HCT116 (cell line): ENCODE measurements at regions not wholly inside any gene's neighbourhood (a gene's known extent, or its start where the extent isn't known, plus 50 kb on each side); places are given as distances from the start of the nearest gene placed in this dataset.

ENCODE experiments used
- CBX3 ChIP-seq: IDR thresholded peaks from 2 replicates; pipeline ENCODE4 v1.6.1; 2012; ENCODE audit warnings: low read depth
- EZH2phosphoT487 ChIP-seq: fragments of 200-600 bp; IDR thresholded peaks from 2 replicates; pipeline ENCODE4 v1.6.1; 2018; ENCODE audit warnings: antibody characterized with exemption, borderline replicate concordance
- POLR2A ChIP-seq: IDR thresholded peaks from 2 replicates; pipeline ENCODE4 v1.7.0; 2011; ENCODE audit warnings: borderline replicate concordance; ENCODE audit not compliant: insufficient read depth, insufficient read length; ENCODE audit errors: extremely low read depth
- POLR2AphosphoS5 ChIP-seq: IDR thresholded peaks from 2 replicates; pipeline ENCODE4 v1.6.1; 2011; ENCODE audit warnings: mild to moderate bottlenecking, low read depth, low read length, moderate library complexity
- SIN3A ChIP-seq: IDR thresholded peaks from 2 replicates; pipeline ENCODE4 v1.6.1; 2012; ENCODE audit warnings: low read depth
- TF ChIP-seq, protein P1 (sequence below), 3 experiments: fragments of 200-600 bp in 1 of 3; sonication (generic) in 1 of 3; IDR thresholded peaks in 2 of 3; conservative IDR thresholded peaks in 1 of 3; 2 replicates each; pipeline ENCODE4 v1.5.1; 2012 to 2017; ENCODE audit warnings: low read depth in 2 of 3, low read length in 2 of 3, antibody characterized with exemption in 1 of 3, borderline replicate concordance in 1 of 3, control low read depth in 1 of 3, mild to moderate bottlenecking in 1 of 3, mixed read lengths in 1 of 3, mixed run types in 1 of 3, moderate library complexity in 1 of 3; ENCODE audit not compliant: insufficient read depth in 1 of 3
- TF ChIP-seq, protein P2 (sequence below): IDR thresholded peaks from 2 replicates; pipeline ENCODE4 v1.6.1; 2012

GRCh38 chr2:239886781-239887180 lies 138.4 kb downstream of the NDUFA10 start:
- TF ChIP-seq SIN3A, result no peak
- TF ChIP-seq, protein P1, sequence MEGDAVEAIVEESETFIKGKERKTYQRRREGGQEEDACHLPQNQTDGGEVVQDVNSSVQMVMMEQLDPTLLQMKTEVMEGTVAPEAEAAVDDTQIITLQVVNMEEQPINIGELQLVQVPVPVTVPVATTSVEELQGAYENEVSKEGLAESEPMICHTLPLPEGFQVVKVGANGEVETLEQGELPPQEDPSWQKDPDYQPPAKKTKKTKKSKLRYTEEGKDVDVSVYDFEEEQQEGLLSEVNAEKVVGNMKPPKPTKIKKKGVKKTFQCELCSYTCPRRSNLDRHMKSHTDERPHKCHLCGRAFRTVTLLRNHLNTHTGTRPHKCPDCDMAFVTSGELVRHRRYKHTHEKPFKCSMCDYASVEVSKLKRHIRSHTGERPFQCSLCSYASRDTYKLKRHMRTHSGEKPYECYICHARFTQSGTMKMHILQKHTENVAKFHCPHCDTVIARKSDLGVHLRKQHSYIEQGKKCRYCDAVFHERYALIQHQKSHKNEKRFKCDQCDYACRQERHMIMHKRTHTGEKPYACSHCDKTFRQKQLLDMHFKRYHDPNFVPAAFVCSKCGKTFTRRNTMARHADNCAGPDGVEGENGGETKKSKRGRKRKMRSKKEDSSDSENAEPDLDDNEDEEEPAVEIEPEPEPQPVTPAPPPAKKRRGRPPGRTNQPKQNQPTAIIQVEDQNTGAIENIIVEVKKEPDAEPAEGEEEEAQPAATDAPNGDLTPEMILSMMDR (IDR thresholded peaks at IDR 0.05 in 2 of 3, conservative IDR thresholded peaks at IDR 0.05 in 1 of 3; ENCODE audit: borderline replicate concordance in 1 of 3, insufficient read depth in 1 of 3, low read depth in 2 of 3, low read length in 2 of 3), result no peak
- TF ChIP-seq POLR2A, result no peak
- TF ChIP-seq POLR2AphosphoS5, result no peak
- TF ChIP-seq EZH2phosphoT487, result no peak
- TF ChIP-seq CBX3, result no peak
- TF ChIP-seq, protein P2, sequence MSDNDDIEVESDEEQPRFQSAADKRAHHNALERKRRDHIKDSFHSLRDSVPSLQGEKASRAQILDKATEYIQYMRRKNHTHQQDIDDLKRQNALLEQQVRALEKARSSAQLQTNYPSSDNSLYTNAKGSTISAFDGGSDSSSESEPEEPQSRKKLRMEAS, result no peak
